OCI-LY7 (cell line): ENCODE measurements at regions not wholly inside any gene's neighbourhood (a gene's known extent, or its start where the extent isn't known, plus 50 kb on each side); places are given as distances from the start of the nearest gene placed in this dataset.

Source experiments
- BruUV-seq: library from RNA; stranded (reverse); fragments of 400-500 nt; replicated peaks from 2 replicates; lab custom pipeline; 2021; lab: Mats Ljungman, UMichigan
- CTCF ChIA-PET: fragments of 300-600 bp; sonication (Branson Sonifier 250); formaldehyde crosslinking; loops from one replicate; lab custom pipeline; 2022; ENCODE audit warnings: antibody characterized with exemption; ENCODE audit not compliant: unreplicated experiment; lab: Charles Lee
- POLR2A ChIA-PET: fragments of 300-600 bp; sonication (Branson Sonifier 250); formaldehyde crosslinking; loops from one replicate; lab custom pipeline; 2022; ENCODE audit warnings: antibody characterized with exemption; lab: Charles Lee
- DNase-seq: peaks from one replicate; pipeline ENCODE4 v3.0.0-alpha.2; 2015; ENCODE audit warnings: low spot score
- H2AFZ ChIP-seq: fragments of 200-600 bp; sonication (generic), shearing (Covaris generic); 2 replicates; pipeline ENCODE4 v1.6.1; 2014; ENCODE audit warnings: mild to moderate bottlenecking, antibody characterized with exemption, low read length, moderate library complexity
- H3K27ac ChIP-seq: fragments of 200-600 bp; sonication (generic); 2 replicates; pipeline ENCODE4 v1.5.1; 2014; ENCODE audit warnings: mixed run types, low read depth, mild to moderate bottlenecking, moderate library complexity, low read length, inconsistent platforms; ENCODE audit not compliant: poor library complexity, severe bottlenecking
- H3K36me3 ChIP-seq: fragments of 200-600 bp; sonication (generic); 2 replicates; pipeline ENCODE4 v1.6.1; 2014; ENCODE audit warnings: mild to moderate bottlenecking, antibody characterized with exemption, low read length, moderate library complexity, mixed read lengths; ENCODE audit not compliant: insufficient read depth
- H3K4me1 ChIP-seq: fragments of 200-600 bp; sonication (generic); 2 replicates; pipeline ENCODE4 v1.5.1; 2014; ENCODE audit warnings: mild to moderate bottlenecking, low read length; ENCODE audit not compliant: insufficient read depth, poor library complexity, severe bottlenecking
- H3K4me2 ChIP-seq: fragments of 200-600 bp; sonication (generic); 2 replicates; pipeline ENCODE4 v1.6.1; 2014; ENCODE audit warnings: mild to moderate bottlenecking, low read length
- H3K4me3 ChIP-seq: fragments of 200-600 bp; sonication (generic); 2 replicates; pipeline ENCODE4 v1.5.1; 2014; ENCODE audit warnings: mild to moderate bottlenecking, low read depth, low read length; ENCODE audit not compliant: poor library complexity, severe bottlenecking
- H3K79me2 ChIP-seq: fragments of 200-600 bp; sonication (generic); 2 replicates; pipeline ENCODE4 v1.6.1; 2016; ENCODE audit warnings: low read depth, mild to moderate bottlenecking, low read length, moderate library complexity, mixed read lengths; ENCODE audit not compliant: insufficient read depth
- H3K9me2 ChIP-seq: fragments of 200-600 bp; sonication (generic); 2 replicates; pipeline ENCODE4 v1.6.1; 2016; ENCODE audit warnings: mild to moderate bottlenecking, low read length, mixed read lengths; ENCODE audit not compliant: insufficient read depth
- H3K9me3 ChIP-seq: fragments of 200-600 bp; sonication (generic); 2 replicates; pipeline ENCODE4 v1.6.1; 2014; ENCODE audit warnings: mild to moderate bottlenecking, mixed run types, low read length, mixed read lengths
- H4K20me1 ChIP-seq: fragments of 200-600 bp; sonication (generic); 2 replicates; pipeline ENCODE4 v1.6.1; 2014; ENCODE audit warnings: mild to moderate bottlenecking, antibody characterized with exemption, low read length, moderate library complexity, mixed read lengths; ENCODE audit not compliant: insufficient read depth
- EZH2phosphoT487 ChIP-seq: fragments of 200-600 bp; sonication (generic); IDR thresholded peaks from 2 replicates; pipeline ENCODE4 v1.6.1; 2018; ENCODE audit warnings: low read depth, borderline replicate concordance, mild to moderate bottlenecking, mixed run types, antibody characterized with exemption, low read length, moderate library complexity, mixed read lengths
- intact Hi-C: fragments of 100-400 bp; cut with micrococcal nuclease; formaldehyde crosslinking; loops from one replicate; pipeline ENCODE4 v1.10.0; 2022; ENCODE audit not compliant: unreplicated experiment
- TF ChIP-seq, protein P1 (sequence below): fragments of 200-600 bp; sonication (generic); conservative IDR thresholded peaks from 2 replicates; pipeline ENCODE4 v1.5.1; 2014; ENCODE audit warnings: mild to moderate bottlenecking, antibody characterized with exemption, low read length, moderate library complexity, mixed read lengths

GRCh38 chr19:20339444-20339843 lies 172.4 kb downstream of the ZNF486 start:
- H3K9me3 ChIP-seq = no peaks in the 10 kb centered on the region
- H3K9me2 ChIP-seq = no peaks in the 10 kb centered on the region
- no peaks in the 10 kb centered on the region for H4K20me1 ChIP-seq
- no TSS peak for BruUV-seq
- no peak overlapping the region for H2AFZ ChIP-seq
- TF ChIP-seq EZH2phosphoT487 = no peak
- TF ChIP-seq, protein P1, sequence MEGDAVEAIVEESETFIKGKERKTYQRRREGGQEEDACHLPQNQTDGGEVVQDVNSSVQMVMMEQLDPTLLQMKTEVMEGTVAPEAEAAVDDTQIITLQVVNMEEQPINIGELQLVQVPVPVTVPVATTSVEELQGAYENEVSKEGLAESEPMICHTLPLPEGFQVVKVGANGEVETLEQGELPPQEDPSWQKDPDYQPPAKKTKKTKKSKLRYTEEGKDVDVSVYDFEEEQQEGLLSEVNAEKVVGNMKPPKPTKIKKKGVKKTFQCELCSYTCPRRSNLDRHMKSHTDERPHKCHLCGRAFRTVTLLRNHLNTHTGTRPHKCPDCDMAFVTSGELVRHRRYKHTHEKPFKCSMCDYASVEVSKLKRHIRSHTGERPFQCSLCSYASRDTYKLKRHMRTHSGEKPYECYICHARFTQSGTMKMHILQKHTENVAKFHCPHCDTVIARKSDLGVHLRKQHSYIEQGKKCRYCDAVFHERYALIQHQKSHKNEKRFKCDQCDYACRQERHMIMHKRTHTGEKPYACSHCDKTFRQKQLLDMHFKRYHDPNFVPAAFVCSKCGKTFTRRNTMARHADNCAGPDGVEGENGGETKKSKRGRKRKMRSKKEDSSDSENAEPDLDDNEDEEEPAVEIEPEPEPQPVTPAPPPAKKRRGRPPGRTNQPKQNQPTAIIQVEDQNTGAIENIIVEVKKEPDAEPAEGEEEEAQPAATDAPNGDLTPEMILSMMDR = no peak
- no peak overlapping the region for H3K27ac ChIP-seq
- POLR2A ChIA-PET = no interaction called here
- H3K4me3 ChIP-seq = no peak overlapping the region
- H3K36me3 ChIP-seq = no peaks in the 10 kb centered on the region
- intact Hi-C loops = no loop called here
- no peaks in the 10 kb centered on the region for H3K4me1 ChIP-seq
- no peak for DNase-seq
- no peaks in the 10 kb centered on the region for H3K79me2 ChIP-seq
- no peak overlapping the region for H3K4me2 ChIP-seq
- CTCF ChIA-PET = no interaction called here

DNA sequence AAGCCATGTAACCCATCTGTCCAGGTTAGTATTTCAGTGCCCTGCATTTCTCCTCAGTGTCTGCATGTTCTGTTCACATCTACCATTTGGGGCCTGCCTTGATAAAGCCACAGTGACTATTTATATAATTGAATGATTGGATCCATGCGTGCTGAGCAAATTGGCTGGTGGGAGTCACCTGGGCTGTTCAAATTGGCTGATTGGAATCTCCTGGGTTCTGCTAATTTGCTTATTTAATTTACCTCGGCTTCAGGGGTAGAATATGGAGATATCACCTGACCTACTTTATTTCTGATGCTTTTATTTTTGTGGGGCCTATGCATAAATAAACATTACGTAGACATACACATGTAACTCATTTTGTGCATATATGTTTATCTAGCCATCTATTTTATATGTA lies 167.7 kb downstream of the ZNF486 start:
- no TSS peak for BruUV-seq
- Histone ChIP-seq H3K79me2 (no peaks in the 10 kb centered on the region), H3K4me1 (peaks cover 6% of the 10 kb centered on the region), H3K27ac (no peak overlapping the region), H3K36me3 (no peaks in the 10 kb centered on the region), H3K4me3 (no peak overlapping the region), H2AFZ (no peak overlapping the region), H3K9me2 (no peaks in the 10 kb centered on the region), H4K20me1 (no peaks in the 10 kb centered on the region), H3K9me3 (no peaks in the 10 kb centered on the region), H3K4me2 (no peak overlapping the region)
- POLR2A ChIA-PET = interaction anchor here (0.7 kb wide), 1 partner anchor 15 kb away, joined by 3 read pairs; no protein-coding TSS in a partner anchor
- CTCF ChIA-PET = no interaction called here
- intact Hi-C loops = no loop called here
- no peak for DNase-seq
- no peak for TF ChIP-seq EZH2phosphoT487
- TF ChIP-seq, protein P1 = no peak

DNA sequence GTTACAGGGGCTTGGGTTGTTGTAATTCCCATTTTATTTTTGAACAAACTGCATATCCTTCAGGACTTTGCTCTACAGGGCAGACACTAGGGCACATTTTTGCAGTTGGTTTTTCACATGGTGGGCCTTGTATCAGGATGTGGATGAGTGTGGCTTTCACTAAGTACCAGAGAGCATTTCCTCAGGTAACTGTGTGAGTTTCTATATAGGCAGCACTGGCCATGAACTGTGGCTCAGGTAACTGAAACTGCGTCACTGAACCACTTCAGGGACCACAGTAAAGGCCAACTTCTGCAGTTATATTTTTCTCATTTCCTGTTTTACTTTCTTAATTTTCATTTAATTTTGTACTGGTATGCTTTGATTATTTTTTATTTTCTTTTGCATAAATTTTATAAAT lies 166.5 kb downstream of the ZNF486 start:
- ChIA-PET CTCF (no interaction called here), POLR2A (no interaction called here)
- Histone ChIP-seq H3K9me2 (no peaks in the 10 kb centered on the region), H3K4me1 (peaks cover 6% of the 10 kb centered on the region), H4K20me1 (no peaks in the 10 kb centered on the region), H3K9me3 (no peaks in the 10 kb centered on the region), H3K4me3 (no peak overlapping the region), H3K79me2 (no peaks in the 10 kb centered on the region), H3K36me3 (no peaks in the 10 kb centered on the region), H3K4me2 (no peak overlapping the region), H3K27ac (no peak overlapping the region), H2AFZ (no peak overlapping the region)
- BruUV-seq = no TSS peak
- TF ChIP-seq, protein P1 = no peak
- no peak for TF ChIP-seq EZH2phosphoT487
- intact Hi-C loops = no loop called here
- DNase-seq = peak; percentile 31
